HepG2 (cell line): ENCODE measurements at regions not wholly inside any gene's neighbourhood (a gene's known extent, or its start where the extent isn't known, plus 50 kb on each side); places are given as distances from the start of the nearest gene placed in this dataset.
A peak's percentile ranks its signal among the peaks of the same experiment; 100 is the strongest.

Source experiments
- ATAC-seq: fragments of 200-7000 bp; cut with Tn5 transposase; 3 replicates; pipeline ENCODE4 v1.9.1; 2020; ENCODE audit warnings: mild to moderate bottlenecking, moderate library complexity
- BruUV-seq: library from RNA; stranded (reverse); fragments of 400-500 nt; replicated peaks from 2 replicates; lab custom pipeline; 2021; lab: Mats Ljungman, UMichigan
- CTCF ChIA-PET: fragments of 300-600 bp; formaldehyde crosslinking; extraction: SDS; loops from one replicate; lab custom pipeline; 2021; ENCODE audit warnings: low total read pairs, inconsistent platforms, low intra/inter-chr PET ratio; lab: Yijun Ruan, JAX
- POLR2A ChIA-PET: fragments of 350-600 bp; sonication (Branson Sonifier 250); formaldehyde crosslinking; loops from one replicate; lab custom pipeline; 2020; ENCODE audit warnings: antibody characterized with exemption, inconsistent platforms; lab: Yijun Ruan, JAX
- DNase-seq: peaks from one replicate; pipeline ENCODE4 v3.0.0-alpha.2; 2015; ENCODE audit warnings: low spot score
- FAIRE-seq: peaks from 3 replicates; lab custom pipeline; 2011; peaks lifted over from hg19 to GRCh38; lab: Jason Lieb, UNC
- H2AFZ ChIP-seq: one replicate; pipeline ENCODE4 v1.6.1; 2011; ENCODE audit warnings: low read length, inconsistent platforms
- H3K27ac ChIP-seq: fragments of 300-600 bp; 3 replicates; pipeline ENCODE4 v1.8.0; 2011; ENCODE audit warnings: mixed run types, mild to moderate bottlenecking, mixed read lengths, low read length, inconsistent platforms; ENCODE audit not compliant: insufficient read depth; ENCODE audit errors: extremely low read length
- H3K27me3 ChIP-seq, 2 experiments: fragments of 200-600 bp in 1 of 2; 2 replicates in 1 of 2; 3 replicates in 1 of 2; pipeline versions ENCODE4 v1.6.0 to v1.8.0; 2011; ENCODE audit warnings: low read length in 2 of 2, mild to moderate bottlenecking in 2 of 2, moderate library complexity in 2 of 2, inconsistent platforms in 1 of 2; ENCODE audit not compliant: insufficient read depth in 2 of 2, control insufficient read depth in 1 of 2
- H3K36me3 ChIP-seq, 2 experiments: fragments of 200-600 bp in 1 of 2; replicated peaks in 1 of 2; 2 replicates in 1 of 2; 3 replicates in 1 of 2; pipeline versions ENCODE4 v1.5.1 to v1.8.0; 2011; ENCODE audit warnings: low read length in 2 of 2, inconsistent platforms in 1 of 2; ENCODE audit not compliant: insufficient read depth in 2 of 2, control insufficient read depth in 1 of 2
- H3K4me1 ChIP-seq: 2 replicates; pipeline ENCODE4 v1.5.1; 2012; ENCODE audit warnings: low read length, inconsistent platforms; ENCODE audit not compliant: insufficient read depth
- H3K4me2 ChIP-seq: 2 replicates; pipeline ENCODE4 v1.6.0; 2011; ENCODE audit warnings: low read depth, low read length, inconsistent platforms
- H3K4me3 ChIP-seq, 3 experiments: fragments of 200-600 bp in 1 of 3; sonication (generic), shearing (Covaris generic) in 1 of 3; replicated peaks in 1 of 3; 2 replicates each; pipeline ENCODE4 v1.5.1; 2011 to 2016; ENCODE audit warnings: low read length in 3 of 3, inconsistent platforms in 2 of 3, low read depth in 2 of 3, mild to moderate bottlenecking in 2 of 3, control low read depth in 1 of 3, mixed read lengths in 1 of 3; ENCODE audit not compliant: insufficient read depth in 1 of 3
- H3K79me2 ChIP-seq: one replicate; pipeline ENCODE4 v1.6.1; 2011; ENCODE audit warnings: low read length, inconsistent platforms; ENCODE audit not compliant: insufficient read depth
- H3K9ac ChIP-seq: 2 replicates; pipeline ENCODE4 v1.6.0; 2011; ENCODE audit warnings: mild to moderate bottlenecking, low read depth, low read length, inconsistent platforms; ENCODE audit not compliant: insufficient read depth
- H3K9me3 ChIP-seq: 2 replicates; pipeline ENCODE4 v1.5.1; 2012; ENCODE audit warnings: mild to moderate bottlenecking, low read length
- H4K20me1 ChIP-seq: 2 replicates; pipeline ENCODE4 v1.6.0; 2011; ENCODE audit warnings: inconsistent platforms, mild to moderate bottlenecking, low read length, moderate library complexity; ENCODE audit not compliant: insufficient read depth
- HDAC1 ChIP-seq: sonication (generic); formaldehyde crosslinking; IDR thresholded peaks from 2 replicates; pipeline ENCODE4 v1.5.1; 2020; ENCODE audit warnings: mild to moderate bottlenecking, missing genetic modification reagents
- KDM6A ChIP-seq: IDR thresholded peaks from 2 replicates; pipeline ENCODE4 v1.6.1; 2016; ENCODE audit warnings: low read depth
- MEF2D ChIP-seq: sonication (generic); formaldehyde crosslinking; IDR thresholded peaks from 2 replicates; pipeline ENCODE4 v1.5.1; 2020; ENCODE audit warnings: mild to moderate bottlenecking, missing genetic modification reagents
- RCOR2 ChIP-seq: IDR thresholded peaks from 2 replicates; pipeline ENCODE4 v1.6.1; 2016; ENCODE audit warnings: missing biosample characterization, missing genetic modification reagents
- ZBTB7A ChIP-seq: sonication (generic); formaldehyde crosslinking; IDR thresholded peaks from 2 replicates; pipeline ENCODE4 v1.8.0; 2022; ENCODE audit warnings: mild to moderate bottlenecking, missing genetic modification reagents
- ZFX ChIP-seq: sonication (generic); formaldehyde crosslinking; IDR thresholded peaks from 2 replicates; pipeline ENCODE4 v1.4.0; 2020; ENCODE audit warnings: mild to moderate bottlenecking, low read depth, missing genetic modification reagents, moderate library complexity
- ZNF446 ChIP-seq: sonication (generic); formaldehyde crosslinking; IDR thresholded peaks from 2 replicates; pipeline ENCODE4 v1.5.0; 2020; ENCODE audit warnings: mild to moderate bottlenecking, missing genetic modification reagents
- WGBS: methylation state at CpG from one replicate; pipeline ENCODE4 v1.1.6; 2017; ENCODE audit warnings: low lambda C conversion rate; 5-methylcytosine and 5-hydroxymethylcytosine counted together
- in situ Hi-C: cut with HindIII; loops from 2 replicates; pipeline ENCODE4 v1.10.0; 2017; ENCODE audit warnings: low pct_unique_long_range_greater_than_20kb; ENCODE audit not compliant: extremely low pct_ligation_motif_present
- intact Hi-C: fragments of 100-400 bp; cut with micrococcal nuclease; formaldehyde crosslinking; loops from one replicate; pipeline ENCODE4 v1.10.0; 2022; ENCODE audit not compliant: unreplicated experiment
- TF ChIP-seq, protein P1 (sequence below): sonication (generic); formaldehyde crosslinking; IDR thresholded peaks from 2 replicates; pipeline ENCODE4 v1.8.1; 2023; ENCODE audit warnings: mild to moderate bottlenecking, missing genetic modification reagents, borderline replicate concordance

DNA sequence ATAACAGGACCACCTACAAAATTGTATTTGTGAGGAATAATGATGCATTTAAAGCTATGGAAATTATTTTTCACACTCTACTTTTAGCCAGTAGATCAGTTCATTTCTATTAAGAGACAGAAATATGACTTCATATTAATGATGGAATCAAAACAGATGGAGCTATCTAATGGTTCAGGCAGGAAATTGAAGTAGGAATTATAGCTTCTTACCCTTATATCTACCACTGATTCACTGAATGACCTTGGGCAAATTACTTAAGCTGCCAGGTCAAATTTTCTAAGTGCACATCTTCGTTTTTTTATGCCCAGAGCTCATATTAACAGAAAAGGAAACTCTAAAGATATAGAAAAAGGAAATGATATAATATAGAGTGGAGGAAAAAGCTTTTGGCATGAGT lies 323.1 kb downstream of the PCDH10 start:
- Histone ChIP-seq H3K9me3 (no peaks in the 10 kb centered on the region), H3K4me3 (no peak overlapping the region), H2AFZ (no peak overlapping the region), H3K27ac (no peak overlapping the region), H3K27me3 (no peaks in the 10 kb centered on the region), H3K36me3 (no peaks in the 10 kb centered on the region), H3K4me1 (peaks cover 11% of the 10 kb centered on the region), H3K4me2 (no peak overlapping the region), H3K79me2 (no peaks in the 10 kb centered on the region), H4K20me1 (no peaks in the 10 kb centered on the region), H3K9ac (no peak overlapping the region)
- FAIRE-seq (no peak), ATAC-seq (no peak), DNase-seq (no peak)
- BruUV-seq, result no TSS peak
- ChIA-PET POLR2A (no interaction called here), CTCF (no interaction called here)
- 0% methylated on average over 1 of the region's 1 CpG for WGBS
- TF ChIP-seq KDM6A, result no peak
- no peak for TF ChIP-seq MEF2D (CRISPR knock-in tag)
- TF ChIP-seq HDAC1 (CRISPR knock-in tag), result no peak
- TF ChIP-seq ZBTB7A, result no peak
- TF ChIP-seq ZNF446, result no peak
- TF ChIP-seq, protein P1, sequence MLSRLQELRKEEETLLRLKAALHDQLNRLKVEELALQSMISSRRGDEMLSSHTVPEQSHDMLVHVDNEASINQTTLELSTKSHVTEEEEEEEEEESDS (CRISPR knock-in tag), result no peak
- in situ Hi-C loops, result no loop called here
- intact Hi-C loops, result no loop called here

DNA sequence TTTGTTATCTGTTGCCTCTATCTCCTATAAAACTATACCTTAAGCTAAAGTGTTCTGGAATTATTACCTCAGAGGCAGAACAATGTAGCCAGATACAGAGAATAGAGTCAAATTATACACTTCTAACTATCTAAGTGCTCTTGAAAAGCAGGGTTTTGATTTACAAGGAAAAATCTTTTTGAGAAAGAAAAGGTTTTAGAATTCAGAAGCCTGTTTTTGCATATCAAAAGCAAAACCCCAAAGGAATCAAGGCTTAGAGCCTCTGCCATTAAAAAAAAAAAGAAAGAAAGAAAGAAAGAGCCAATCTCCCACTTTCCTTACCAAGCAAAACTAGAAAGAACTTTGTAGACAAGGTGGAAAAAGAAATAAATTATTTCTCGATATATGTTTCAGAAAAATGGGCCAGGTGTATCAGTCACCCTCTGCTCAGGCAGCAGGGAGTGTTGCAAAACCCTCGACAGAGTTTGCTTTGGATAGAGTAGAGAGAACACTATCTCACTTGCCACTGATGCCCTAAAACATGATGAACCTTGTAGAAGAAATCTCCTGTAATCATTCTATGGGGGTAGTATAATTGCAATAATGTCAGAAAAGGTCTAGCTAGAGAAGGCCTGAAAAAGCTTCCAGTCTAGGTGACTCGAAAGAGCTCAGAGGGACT lies 318.3 kb downstream of the PCDH10 start:
- H3K27me3 ChIP-seq, result no peaks in the 10 kb centered on the region
- H3K9me3 ChIP-seq, result no peaks in the 10 kb centered on the region
- intact Hi-C loops, result no loop called here
- H3K4me3 ChIP-seq, result no peak overlapping the region
- H3K4me1 ChIP-seq, result peaks cover 13% of the 10 kb centered on the region
- no peaks in the 10 kb centered on the region for H3K36me3 ChIP-seq
- no peaks in the 10 kb centered on the region for H3K79me2 ChIP-seq
- H3K27ac ChIP-seq, result no peak overlapping the region
- no peak overlapping the region for H2AFZ ChIP-seq
- no peak for DNase-seq
- no peak overlapping the region for H3K4me2 ChIP-seq
- BruUV-seq, result no TSS peak
- ATAC-seq, result peak; percentile 49; the same call in 2 of the 3 replicates
- WGBS, result 1% methylated on average over 3 of the region's 3 CpGs
- no peaks in the 10 kb centered on the region for H4K20me1 ChIP-seq
- TF ChIP-seq RCOR2 (CRISPR knock-in tag), result no peak
- TF ChIP-seq ZFX, result no peak
- TF ChIP-seq, all 625 proteins: peak for 0
- in situ Hi-C loops, result no loop called here
- no peak overlapping the region for H3K9ac ChIP-seq
- ChIA-PET POLR2A (no interaction called here), CTCF (no interaction called here)
- FAIRE-seq, result no peak
